Activated CD4-positive, alpha-beta T cell treated with anti-CD3 and anti-CD28 coated beads, Interleukin-2, amount 50 U/mL, for 24 hours (primary cell): ENCODE measurements at regions not wholly inside any gene's neighbourhood (a gene's known extent, or its start where the extent isn't known, plus 50 kb on each side); places are given as distances from the start of the nearest gene placed in this dataset.
"Not testable (repeated sequence)": the region's sequence is repeated elsewhere in the genome, so short reads cannot be mapped to it uniquely, and the experiment has no call there.

ENCODE experiments used
- DNase-seq, 2 donors: peaks; one replicate each; pipeline ENCODE4 v3.0.0-alpha.2; 2020; ENCODE audit warnings: low read depth in 1 of 2, low spot score in 1 of 2

- no peak for DNase-seq
Measured at GRCh38 chr6:170099387-170099786, 191.5 kb downstream of the DLL1 start.

- no peak for DNase-seq
Measured at GRCh38 chr6:170098428-170099170, 192.3 kb downstream of the DLL1 start.

GRCh38 chr6:170097505-170098427 is 193.1 kb downstream of the DLL1 start:
- DNase-seq, result no peak

GRCh38 chr6:170096803-170097504 is 193.9 kb downstream of the DLL1 start:
- no peak for DNase-seq

- no peak for DNase-seq
Measured at GRCh38 chr6:170096191-170096802, 194.6 kb downstream of the DLL1 start.

GRCh38 chr6:170095273-170095981 is 195.5 kb downstream of the DLL1 start:
- DNase-seq, result no peak

- DNase-seq, result no peak
Measured at GRCh38 chr6:170094686-170095272, 196.1 kb downstream of the DLL1 start.

GRCh38 chr6:170093658-170094596 is 197.0 kb downstream of the DLL1 start:
- no peak for DNase-seq

GRCh38 chr6:170093276-170093657 is 197.6 kb downstream of the DLL1 start:
- DNase-seq, result no peak

GRCh38 chr6:170092826-170093225 is 198.1 kb downstream of the DLL1 start:
- no peak for DNase-seq

- no peak for DNase-seq
Measured at GRCh38 chr6:170091639-170092579, 199.0 kb downstream of the DLL1 start.

- no peak for DNase-seq
Measured at GRCh38 chr6:170091000-170091638, 199.8 kb downstream of the DLL1 start.

- no peak for DNase-seq
Measured at GRCh38 chr6:170090561-170090960, 200.3 kb downstream of the DLL1 start.

- no peak for DNase-seq
Measured at GRCh38 chr6:170089963-170090362, 200.9 kb downstream of the DLL1 start.

GRCh38 chr6:170088582-170088955 is 202.3 kb downstream of the DLL1 start:
- no peak for DNase-seq

GRCh38 chr6:170087941-170088581 is 202.8 kb downstream of the DLL1 start:
- peak; percentile 20 for DNase-seq

GRCh38 chr6:170087421-170087780 is 203.5 kb downstream of the DLL1 start:
- DNase-seq, result not testable (repeated sequence)
